Activated T-cell treated with anti-CD3 and anti-CD28 coated beads, Interleukin-2, amount 50 U/mL, for 48 hours (primary cell): ENCODE measurements at regions not wholly inside any gene's neighbourhood (a gene's known extent, or its start where the extent isn't known, plus 50 kb on each side); places are given as distances from the start of the nearest gene placed in this dataset.

Experiments
- DNase-seq, 2 experiments: peaks; one replicate each; pipeline ENCODE4 v3.0.0-alpha.2; 2020

DNA sequence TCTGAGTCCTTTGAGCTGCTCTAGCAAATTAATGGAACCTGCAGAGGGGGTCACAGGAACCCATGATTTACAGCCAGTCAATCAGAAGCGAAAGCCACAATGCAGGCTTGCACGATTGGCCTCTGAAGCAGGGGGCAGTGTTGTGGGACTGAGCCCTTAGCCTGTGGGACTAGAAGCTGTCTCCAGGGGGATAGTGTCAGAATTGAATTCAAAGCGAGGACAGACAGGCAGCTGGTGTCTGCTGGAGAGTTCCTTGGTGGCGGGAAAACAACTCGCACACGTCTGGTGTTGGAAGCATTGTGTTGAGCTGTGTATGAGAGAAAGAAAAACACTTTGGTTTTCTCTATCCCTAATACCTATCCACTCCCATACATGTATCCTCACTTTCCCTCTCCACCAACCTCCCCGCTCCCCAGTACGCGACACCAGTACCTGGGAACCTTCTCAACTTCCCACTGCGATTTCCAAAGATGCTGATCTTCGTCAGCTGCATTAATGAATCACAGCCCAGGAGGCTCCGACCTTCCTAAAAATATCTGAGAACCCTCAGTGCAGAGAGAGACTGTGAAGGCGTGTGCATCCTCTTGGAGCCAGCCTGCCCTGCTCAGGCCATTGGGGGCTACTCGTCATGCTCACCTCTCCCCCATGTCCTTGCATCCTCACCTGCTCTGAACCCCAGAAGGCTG is 88.2 kb downstream of the HS1BP3 start:
- DNase-seq: no peak

DNA sequence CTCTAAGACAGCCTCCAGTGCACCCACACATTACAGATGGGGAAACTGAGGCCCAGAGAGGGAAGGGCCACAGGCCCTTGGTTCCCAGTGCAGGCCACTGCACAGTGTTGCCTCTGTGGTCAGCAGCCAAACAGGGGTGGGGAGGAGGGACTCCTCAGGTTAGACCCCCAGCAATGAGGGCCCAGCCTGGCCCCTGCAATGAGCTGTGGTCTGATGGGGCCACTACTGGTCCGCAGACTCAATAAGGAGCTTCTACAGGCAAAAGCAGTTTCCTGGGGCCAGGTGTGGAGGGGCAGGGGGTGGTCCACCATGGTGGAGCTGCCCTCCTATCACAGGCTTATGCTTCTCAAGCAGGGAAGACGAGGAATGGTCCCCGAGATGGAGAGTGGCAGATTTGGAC is 87.6 kb downstream of the HS1BP3 start:
- no peak for DNase-seq

- no peak for DNase-seq
Observed at GRCh38 chr2:20563833-20564232, 87.1 kb downstream of the HS1BP3 start.

DNA sequence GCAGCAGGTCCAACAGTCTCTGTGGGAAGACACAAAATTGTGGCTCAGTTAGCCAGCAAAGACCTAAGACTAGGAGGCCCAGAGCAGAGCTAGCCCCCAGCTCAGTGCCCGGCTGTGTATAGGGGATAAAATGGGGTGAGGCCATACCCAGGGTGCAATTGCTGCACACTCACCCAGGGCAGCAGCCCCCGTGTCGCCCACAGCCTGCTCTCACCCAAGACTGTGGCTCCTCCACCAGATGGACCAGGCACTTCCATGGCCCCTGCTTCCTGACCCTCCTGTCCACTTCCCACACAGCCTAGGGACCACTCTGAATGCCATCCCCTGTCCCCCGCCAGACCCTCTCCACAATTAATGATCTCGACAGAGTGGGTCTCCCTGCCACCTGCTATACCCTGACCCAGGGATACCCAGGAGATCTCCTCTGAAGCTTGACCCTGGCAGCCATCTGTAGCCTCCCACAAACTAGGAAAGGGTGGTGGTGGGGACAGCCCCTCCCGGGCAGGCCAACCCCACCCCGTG is 85.7 kb downstream of the HS1BP3 start:
- no peak for DNase-seq

DNA sequence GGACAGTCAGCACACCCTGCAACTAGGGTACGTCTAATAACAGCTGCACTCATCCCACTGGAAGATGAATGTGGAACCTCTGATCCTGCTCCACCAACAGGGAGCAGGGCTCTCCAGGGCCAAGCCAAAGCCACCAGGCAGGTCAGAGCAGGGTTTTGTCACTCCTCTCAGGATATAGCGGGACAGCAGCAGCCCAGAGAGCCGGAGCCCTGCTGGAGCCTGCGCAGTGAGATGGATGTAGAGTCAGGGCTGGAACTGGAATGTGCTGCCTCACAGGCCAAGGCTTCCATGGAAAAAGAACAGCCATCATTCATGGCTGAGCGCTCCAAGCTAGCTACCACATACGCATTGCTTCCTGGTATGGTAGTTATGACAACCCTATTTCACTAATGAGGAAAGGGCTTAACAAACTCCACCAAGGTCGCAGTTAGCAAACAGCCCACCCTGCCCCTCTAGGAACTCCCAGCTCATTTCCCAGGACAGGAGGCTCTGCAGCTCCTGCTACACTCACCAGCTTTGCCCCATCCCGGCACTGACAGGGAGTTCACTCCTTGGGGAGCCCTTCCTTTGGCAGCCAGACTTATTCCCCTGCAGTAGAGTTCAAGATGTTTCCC is 85.2 kb downstream of the HS1BP3 start:
- no peak for DNase-seq

DNA sequence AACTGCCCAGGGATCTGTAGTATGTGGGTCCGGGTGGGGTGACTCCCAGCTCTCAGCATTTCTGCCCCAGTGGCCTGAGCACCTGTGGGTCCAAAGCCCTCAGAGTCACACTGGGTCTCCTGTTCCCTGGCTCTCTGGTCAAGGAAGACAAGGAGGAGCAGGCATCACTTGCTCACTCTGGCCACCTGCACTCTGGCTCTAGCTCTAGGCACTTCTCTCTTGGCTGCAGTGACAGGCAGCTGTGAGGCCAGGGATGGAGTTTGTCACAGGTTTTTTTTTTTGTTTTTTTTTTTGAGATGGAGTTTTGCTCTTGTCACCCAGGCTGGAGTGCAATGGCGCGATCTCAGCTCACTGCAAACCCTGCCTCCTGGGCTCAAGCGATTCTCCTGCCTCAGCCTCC is 84.6 kb downstream of the HS1BP3 start:
- DNase-seq: no peak

- no peak for DNase-seq
Observed at GRCh38 chr2:20567159-20567925, 83.6 kb downstream of the HS1BP3 start.
